Neuronal stem cell (in vitro differentiated cells): ENCODE measurements at regions not wholly inside any gene's neighbourhood (a gene's known extent, or its start where the extent isn't known, plus 50 kb on each side); places are given as distances from the start of the nearest gene placed in this dataset.

Experiments used
- DNase-seq: peaks from one replicate; pipeline ENCODE4 v3.0.0-alpha.2; 2013; ENCODE audit warnings: low spot score
- H2AFZ ChIP-seq: one replicate; pipeline ENCODE4 v1.6.1; 2013; ENCODE audit warnings: mild to moderate bottlenecking, low read length, inconsistent platforms
- H2AK5ac ChIP-seq: 2 replicates; pipeline ENCODE4 v1.6.1; 2013; ENCODE audit warnings: low read depth, mild to moderate bottlenecking, inconsistent platforms, low read length, moderate library complexity, mixed read lengths
- H2BK120ac ChIP-seq: 2 replicates; pipeline ENCODE4 v1.6.1; 2013; ENCODE audit warnings: low read depth, mild to moderate bottlenecking, inconsistent platforms, low read length, moderate library complexity, mixed read lengths
- H2BK12ac ChIP-seq: one replicate; pipeline ENCODE4 v1.6.1; 2013; ENCODE audit warnings: low read length, inconsistent platforms
- H2BK15ac ChIP-seq: 2 replicates; pipeline ENCODE4 v1.6.1; 2013; ENCODE audit warnings: mild to moderate bottlenecking, low read length, inconsistent platforms, mixed read lengths
- H2BK5ac ChIP-seq: one replicate; pipeline ENCODE4 v1.6.1; 2013; ENCODE audit warnings: inconsistent platforms, mild to moderate bottlenecking, low read length, moderate library complexity
- H3K14ac ChIP-seq: one replicate; pipeline ENCODE4 v1.6.1; 2013; ENCODE audit warnings: low read length, inconsistent platforms
- H3K18ac ChIP-seq: 2 replicates; pipeline ENCODE4 v1.6.1; 2013; ENCODE audit warnings: low read length, inconsistent platforms
- H3K23ac ChIP-seq: 2 replicates; pipeline ENCODE4 v1.6.1; 2013; ENCODE audit warnings: low read depth, mild to moderate bottlenecking, mixed read lengths, low read length, inconsistent platforms; ENCODE audit not compliant: poor library complexity
- H3K27ac ChIP-seq: replicated peaks from 3 replicates; pipeline ENCODE4 v1.5.1; 2013; ENCODE audit warnings: low read length, inconsistent platforms
- H3K27me3 ChIP-seq, 3 experiments: 2 replicates each; pipeline ENCODE4 v1.6.1; 2013; ENCODE audit warnings: low read length in 3 of 3, mild to moderate bottlenecking in 2 of 3, inconsistent platforms in 1 of 3, low read depth in 1 of 3, mixed read lengths in 1 of 3, moderate library complexity in 1 of 3; ENCODE audit not compliant: control insufficient read depth in 3 of 3, insufficient read depth in 3 of 3
- H3K36me3 ChIP-seq, 2 donors: replicated peaks in 1 of 2; 2 replicates each; pipeline ENCODE4 v1.6.1; 2013; ENCODE audit warnings: low read length in 2 of 2; ENCODE audit not compliant: control insufficient read depth in 2 of 2, insufficient read depth in 2 of 2
- H3K4ac ChIP-seq: 2 replicates; pipeline ENCODE4 v1.6.1; 2013; ENCODE audit warnings: inconsistent platforms, mild to moderate bottlenecking, low read length, moderate library complexity
- H3K4me1 ChIP-seq, 2 donors: 1 replicate in 1 of 2; 2 replicates in 1 of 2; pipeline ENCODE4 v1.6.1; 2013; ENCODE audit warnings: low read length in 2 of 2, low read depth in 1 of 2; ENCODE audit not compliant: control insufficient read depth in 2 of 2, insufficient read depth in 1 of 2
- H3K4me2 ChIP-seq: one replicate; pipeline ENCODE4 v1.6.1; 2013; ENCODE audit warnings: mild to moderate bottlenecking, low read length, inconsistent platforms; ENCODE audit not compliant: insufficient read depth, poor library complexity, severe bottlenecking
- H3K4me3 ChIP-seq, 2 donors: 2 replicates each; pipeline ENCODE4 v1.5.1; 2013; ENCODE audit warnings: low read length in 2 of 2, mild to moderate bottlenecking in 2 of 2, inconsistent platforms in 1 of 2, moderate library complexity in 1 of 2
- H3K79me1 ChIP-seq: one replicate; pipeline ENCODE4 v1.6.1; 2013; ENCODE audit warnings: low read depth, mild to moderate bottlenecking, inconsistent platforms, low read length, moderate library complexity
- H3K9ac ChIP-seq: one replicate; pipeline ENCODE4 v1.6.1; 2013; ENCODE audit warnings: mild to moderate bottlenecking, low read depth, low read length, inconsistent platforms; ENCODE audit not compliant: poor library complexity
- H3K9me3 ChIP-seq, 2 donors: replicated peaks in 1 of 2; 2 replicates each; pipeline versions ENCODE3 to v1.6.1; 2013; ENCODE audit warnings: low read length in 2 of 2, mild to moderate bottlenecking in 2 of 2, inconsistent platforms in 1 of 2, low read depth in 1 of 2, mixed read lengths in 1 of 2, moderate library complexity in 1 of 2; ENCODE audit not compliant: control insufficient read depth in 2 of 2, insufficient read depth in 1 of 2
- H4K8ac ChIP-seq: one replicate; pipeline ENCODE4 v1.6.1; 2013; ENCODE audit warnings: low read depth, mild to moderate bottlenecking, inconsistent platforms, low read length, moderate library complexity
- H4K91ac ChIP-seq: one replicate; pipeline ENCODE4 v1.6.1; 2013; ENCODE audit warnings: low read length, low read depth, mild to moderate bottlenecking, inconsistent platforms; ENCODE audit not compliant: poor library complexity
- WGBS, 2 donors: extraction: QIAGEN DNeasy Blood & Tissue Kit; methylation state at CpG; one replicate each; pipeline ENCODE4 v1.1.7; 2013; ENCODE audit warnings: missing lambda C conversion rate in 2 of 2, mixed read lengths in 1 of 2; ENCODE audit not compliant: insufficient read length in 2 of 2, insufficient replicate concordance in 1 of 2; ENCODE audit errors: extremely low coverage in 2 of 2; 5-methylcytosine and 5-hydroxymethylcytosine counted together

- Histone ChIP-seq H3K36me3 (no peaks in the 10 kb centered on the region), H2BK120ac (no peak overlapping the region), H4K8ac (no peak overlapping the region), H3K27ac (no peak overlapping the region), H3K23ac (no peak overlapping the region), H2AK5ac (no peak overlapping the region), H3K4me2 (no peak overlapping the region), H3K18ac (no peak overlapping the region), H3K4ac (no peak overlapping the region), H3K4me3 (no peak overlapping the region), H2BK15ac (no peak overlapping the region), H2BK5ac (no peak overlapping the region), H3K14ac (no peak overlapping the region), H2AFZ (no peak overlapping the region), H3K9ac (no peak overlapping the region), H4K91ac (no peak overlapping the region), H3K9me3 (no peaks in the 10 kb centered on the region), H3K4me1 (no peaks in the 10 kb centered on the region), H2BK12ac (no peak overlapping the region), H3K79me1 (no peaks in the 10 kb centered on the region), H3K27me3 (no peaks in the 10 kb centered on the region)
- DNase-seq: no peak
Measured at GRCh38 chr13:88707646-88708045, 1036.5 kb downstream of the SLITRK5 start.

- Histone ChIP-seq H3K14ac (no peak overlapping the region), H3K27ac (no peak overlapping the region), H2BK5ac (no peak overlapping the region), H2AK5ac (no peak overlapping the region), H3K27me3 (no peaks in the 10 kb centered on the region), H3K4me2 (no peak overlapping the region), H2AFZ (no peak overlapping the region), H4K8ac (no peak overlapping the region), H3K9me3 (no peaks in the 10 kb centered on the region), H3K23ac (no peak overlapping the region), H3K4me1 (no peaks in the 10 kb centered on the region), H3K18ac (no peak overlapping the region), H3K9ac (no peak overlapping the region), H2BK15ac (no peak overlapping the region), H2BK120ac (no peak overlapping the region), H3K36me3 (no peaks in the 10 kb centered on the region), H3K4me3 (peak overlapping the region in 1 of 2 donors; percentile 16), H3K79me1 (no peaks in the 10 kb centered on the region), H4K91ac (no peak overlapping the region), H3K4ac (no peak overlapping the region), H2BK12ac (peak overlapping the region; percentile 18)
- DNase-seq: no peak
- no CpG with 5 or more reads among the region's 22 CpGs for whole genome bisulfite sequencing, 2 donors
Measured at GRCh38 chr13:88717946-88718345, 1046.8 kb downstream of the SLITRK5 start.

GRCh38 chr13:88718781-88719180 is 1047.6 kb downstream of the SLITRK5 start:
- H4K8ac ChIP-seq: no peak overlapping the region

GRCh38 chr13:88726075-88726474 is 1054.9 kb downstream of the SLITRK5 start:
- Histone ChIP-seq H2BK5ac (no peak overlapping the region), H3K79me1 (no peaks in the 10 kb centered on the region), H3K4me2 (no peak overlapping the region), H2AK5ac (no peak overlapping the region), H3K36me3 (no peaks in the 10 kb centered on the region), H3K18ac (peak overlapping the region; percentile 57), H3K14ac (no peak overlapping the region), H3K23ac (no peak overlapping the region), H2BK15ac (no peak overlapping the region), H2BK12ac (no peak overlapping the region), H2BK120ac (no peak overlapping the region), H3K4me1 (no peaks in the 10 kb centered on the region), H3K4ac (no peak overlapping the region), H2AFZ (no peak overlapping the region), H4K91ac (no peak overlapping the region), H3K4me3 (no peak overlapping the region), H3K9ac (no peak overlapping the region), H3K27me3 (no peaks in the 10 kb centered on the region), H3K27ac (no peak overlapping the region), H3K9me3 (peaks cover 0 to 2% of the 10 kb centered on the region in 2 donors), H4K8ac (no peak overlapping the region)
- no peak for DNase-seq
- no CpG with 5 or more reads among the region's 3 CpGs for WGBS, 2 donors

More at GRCh38 chr13:88718781-88719180, 1047.6 kb downstream of the SLITRK5 start:
- DNase-seq: no peak
- no peak overlapping the region for H3K4me3 ChIP-seq
- H3K27ac ChIP-seq: no peak overlapping the region
- H2BK12ac ChIP-seq: no peak overlapping the region
- no peak overlapping the region for H3K4me2 ChIP-seq
- H3K4me1 ChIP-seq: no peaks in the 10 kb centered on the region
- no peak overlapping the region for H3K9ac ChIP-seq
- no peaks in the 10 kb centered on the region for H3K79me1 ChIP-seq
- no peak overlapping the region for H3K4ac ChIP-seq
- H3K14ac ChIP-seq: no peak overlapping the region
- H2BK120ac ChIP-seq: no peak overlapping the region
- H3K23ac ChIP-seq: no peak overlapping the region
- H3K36me3 ChIP-seq: no peaks in the 10 kb centered on the region
- H2BK15ac ChIP-seq: no peak overlapping the region
- H3K27me3 ChIP-seq: no peaks in the 10 kb centered on the region
- H3K9me3 ChIP-seq: no peaks in the 10 kb centered on the region
- no peak overlapping the region for H2AFZ ChIP-seq
- H2AK5ac ChIP-seq: no peak overlapping the region
- no peak overlapping the region for H3K18ac ChIP-seq
- H2BK5ac ChIP-seq: no peak overlapping the region
- WGBS, 2 donors: no CpG with 5 or more reads among the region's 1 CpG
- H4K91ac ChIP-seq: no peak overlapping the region
